GM19328 (cell line): ENCODE measurements at regions not wholly inside any gene's neighbourhood (a gene's known extent, or its start where the extent isn't known, plus 50 kb on each side); places are given as distances from the start of the nearest gene placed in this dataset.
"Not testable (repeated sequence)": the region's sequence is repeated elsewhere in the genome, so short reads cannot be mapped to it uniquely, and the experiment has no call there.

ENCODE experiments used
- ATAC-seq: cut with Tn5 transposase; IDR thresholded peaks from one replicate; pipeline ENCODE4 v1.9.1; 2021; ENCODE audit warnings: mild to moderate bottlenecking, moderate library complexity; ENCODE audit not compliant: unreplicated experiment

- ATAC-seq, result no peak
These were observed 600.7 kb upstream of the USP24 start for GRCh38 chr1:55815745-55816455.

GRCh38 chr1:55814967-55815366, 599.8 kb upstream of the USP24 start:
- no peak for ATAC-seq

- ATAC-seq, result no peak
These were observed 598.5 kb upstream of the USP24 start for GRCh38 chr1:55813618-55814017.

- no peak for ATAC-seq
These were observed 597.1 kb upstream of the USP24 start for GRCh38 chr1:55812281-55812680.

GRCh38 chr1:55808263-55808662, 593.1 kb upstream of the USP24 start:
- ATAC-seq, result no peak

GRCh38 chr1:55803429-55803828, 588.3 kb upstream of the USP24 start:
- no peak for ATAC-seq

- no peak for ATAC-seq
These were observed 586.3 kb upstream of the USP24 start for GRCh38 chr1:55801481-55801880.

GRCh38 chr1:55800503-55800902, 585.3 kb upstream of the USP24 start:
- no peak for ATAC-seq

- ATAC-seq, result no peak
These were observed 578.7 kb upstream of the USP24 start for GRCh38 chr1:55793856-55794255.

GRCh38 chr1:55792870-55793269, 577.7 kb upstream of the USP24 start:
- ATAC-seq, result no peak

GRCh38 chr1:55789466-55789865, 574.3 kb upstream of the USP24 start:
- ATAC-seq, result no peak

GRCh38 chr1:55786396-55786795, 571.2 kb upstream of the USP24 start:
- no peak for ATAC-seq

- ATAC-seq, result not testable (repeated sequence)
These were observed 569.8 kb upstream of the USP24 start for GRCh38 chr1:55784941-55785450.

GRCh38 chr1:55781944-55782482, 566.8 kb upstream of the USP24 start:
- no peak for ATAC-seq

- no peak for ATAC-seq
These were observed 565.8 kb upstream of the USP24 start for GRCh38 chr1:55781003-55781402.

- ATAC-seq, result no peak
These were observed 562.4 kb upstream of the USP24 start for GRCh38 chr1:55777545-55777944.

GRCh38 chr1:55775007-55775406, 559.8 kb upstream of the USP24 start:
- ATAC-seq, result no peak

GRCh38 chr1:55774446-55774845, 559.3 kb upstream of the USP24 start:
- no peak for ATAC-seq

GRCh38 chr1:55773211-55773940, 558.2 kb upstream of the USP24 start:
- no peak for ATAC-seq

- no peak for ATAC-seq
These were observed 553.3 kb upstream of the USP24 start for GRCh38 chr1:55768327-55768952.

GRCh38 chr1:55767171-55767570, 552.0 kb upstream of the USP24 start:
- ATAC-seq, result no peak

GRCh38 chr1:55765505-55765904, 550.3 kb upstream of the USP24 start:
- ATAC-seq, result not testable (repeated sequence)
